ENCODE measurements at regions not wholly inside any gene's neighbourhood (a gene's known extent, or its start where the extent isn't known, plus 50 kb on each side); places are given as distances from the start of the nearest gene placed in this dataset.

GRCh38 chr1:238606896-238607295 lies 716.2 kb upstream of the ZP4 start:
- Histone ChIP-seq H3K36me3 (ENCODE audit: control insufficient read depth in 2 of 2, insufficient read depth in 1 of 2, low read length in 2 of 2) (no peaks in the 10 kb centered on the region), H3K9me3 (ENCODE audit: control insufficient read depth, insufficient read depth, low read depth, low read length) (no peaks in the 10 kb centered on the region), H3K4me3 (ENCODE audit: low read depth, low read length) (no peak overlapping the region), H3K27ac (ENCODE audit: extremely low read depth, low read depth, low read length) (no peak overlapping the region), H3K4me1 (ENCODE audit: control insufficient read depth, insufficient read depth, low read length) (no peaks in the 10 kb centered on the region)
- CTCF ChIA-PET = interaction anchor here (0.6 to 1.0 kb wide), 2 partner anchors 10 to 743 kb away, joined by 3 read pairs; no protein-coding TSS in a partner anchor
- POLR2A ChIA-PET = no interaction called here
- TF ChIP-seq PRDM4 (tag by site-specific recombination; IDR thresholded peaks at IDR 0.05) (no peak), CTCF (tag by site-specific recombination; IDR thresholded peaks at IDR 0.05) (no peak), KLF1 (tag by site-specific recombination; IDR thresholded peaks at IDR 0.05) (no peak), HOXD13 (CRISPR knock-in tag; IDR thresholded peaks at IDR 0.05; ENCODE audit: borderline replicate concordance) (no peak), ZSCAN18 (tag by site-specific recombination; IDR thresholded peaks at IDR 0.05) (no peak), ZEB2 (tag by site-specific recombination; IDR thresholded peaks at IDR 0.05) (no peak), ZNF248 (tag by site-specific recombination; IDR thresholded peaks at IDR 0.05) (no peak), ZNF394 (tag by site-specific recombination; IDR thresholded peaks at IDR 0.05; ENCODE audit: borderline replicate concordance) (no peak), ZBTB26 (tag by site-specific recombination; optimal IDR thresholded peaks at IDR 0.05) (no peak), ZNF843 (tag by site-specific recombination; IDR thresholded peaks at IDR 0.05) (no peak), ZNF140 (tag by site-specific recombination; IDR thresholded peaks at IDR 0.05) (no peak), ZNF768 (tag by site-specific recombination; IDR thresholded peaks at IDR 0.05) (no peak), ZBTB7A (tag by site-specific recombination; IDR thresholded peaks at IDR 0.05; ENCODE audit: low read depth) (no peak), ZNF416 (tag by site-specific recombination; IDR thresholded peaks at IDR 0.05) (no peak), GFI1B (tag by site-specific recombination; IDR thresholded peaks at IDR 0.05) (no peak), ZBTB44 (tag by site-specific recombination; IDR thresholded peaks at IDR 0.05) (no peak), ZNF624 (tag by site-specific recombination; IDR thresholded peaks at IDR 0.05) (no peak), ZNF2 (tag by site-specific recombination; IDR thresholded peaks at IDR 0.05) (no peak)
